Pulmonary artery endothelial cell (primary cell): ENCODE measurements at regions not wholly inside any gene's neighbourhood (a gene's known extent, or its start where the extent isn't known, plus 50 kb on each side); places are given as distances from the start of the nearest gene placed in this dataset.

Experiments
- DNase-seq: peaks from one replicate; pipeline ENCODE4 v3.0.0-alpha.2; 2011; ENCODE audit warnings: low read depth, low spot score

DNA sequence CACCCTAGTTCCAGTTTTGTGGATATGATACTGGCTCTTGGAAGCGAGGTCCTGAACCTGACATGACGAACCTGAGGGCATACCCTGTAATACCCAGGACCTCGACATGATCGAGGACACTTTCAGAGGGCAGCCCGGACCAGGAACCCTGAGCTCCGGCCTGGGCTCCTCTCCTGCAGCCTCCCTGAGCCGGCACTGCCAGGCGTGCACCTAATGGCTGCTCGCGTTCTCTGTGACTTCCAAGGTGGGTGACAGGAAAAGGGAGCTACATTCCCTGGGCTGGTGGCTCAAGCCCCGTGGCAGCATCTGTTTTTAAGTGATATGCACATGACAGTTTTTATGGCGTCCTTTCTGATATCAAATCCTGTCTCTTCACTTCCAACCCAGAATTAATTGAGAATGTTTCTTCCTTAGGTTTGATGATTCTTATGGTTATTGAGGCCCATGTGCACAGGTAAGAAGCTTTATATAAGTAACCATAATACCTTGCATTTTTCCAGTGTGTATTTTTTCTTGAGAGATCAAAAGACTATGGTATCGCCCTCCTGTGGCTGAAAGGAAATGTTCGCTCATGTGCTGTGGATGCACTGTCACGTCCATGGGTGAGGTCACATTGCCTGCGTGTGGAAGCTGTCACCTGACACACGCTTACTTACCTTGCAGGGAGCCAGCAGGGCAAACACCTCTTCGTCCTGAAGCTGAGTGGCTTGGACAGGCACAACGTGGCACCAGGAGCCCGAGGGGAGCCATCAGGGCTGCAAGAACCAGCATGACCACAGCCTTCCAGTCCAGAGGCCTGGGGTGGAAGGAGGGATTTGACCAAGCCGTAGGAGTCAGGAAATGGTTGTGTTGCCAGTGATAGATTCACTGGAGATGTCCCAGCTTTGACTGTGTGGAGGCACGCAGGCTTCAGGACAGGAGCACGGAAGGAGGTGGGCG is 367.4 kb upstream of the MYT1L start:
- DNase-seq: no peak

DNA sequence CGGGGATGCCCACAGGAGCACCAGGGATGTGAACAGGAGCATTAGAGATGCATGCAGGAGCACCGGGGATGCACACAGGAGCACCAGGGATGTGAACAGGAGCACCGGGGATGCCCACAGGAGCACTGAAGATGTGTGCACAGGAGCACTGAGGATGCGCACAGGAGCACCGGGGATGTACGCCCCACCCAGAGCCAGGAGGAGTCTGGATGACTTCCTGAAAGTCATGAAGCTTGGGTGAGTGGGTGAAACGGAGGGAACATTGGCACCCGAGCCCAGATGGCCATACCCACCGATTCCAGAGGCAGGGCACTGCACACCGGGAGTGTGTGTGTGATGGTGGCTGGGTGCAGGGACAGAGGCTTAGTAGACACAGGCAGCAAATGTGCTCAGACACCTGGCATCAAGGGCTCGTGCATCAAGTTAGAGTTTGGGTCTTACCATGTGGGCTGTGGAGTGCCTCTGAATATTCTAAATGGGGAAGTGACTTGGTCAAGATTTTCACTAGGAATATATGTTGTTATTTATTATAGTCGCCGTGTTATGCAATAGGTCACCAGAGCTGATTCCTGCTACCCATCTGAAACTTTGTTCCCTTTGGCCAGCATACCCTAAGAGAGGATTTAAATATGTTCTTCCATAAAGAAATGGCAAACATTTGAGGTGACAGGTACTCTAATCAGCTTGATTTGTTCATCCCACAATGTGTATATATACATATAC is 365.8 kb upstream of the MYT1L start:
- DNase-seq: no peak

- no peak for DNase-seq
Measured at GRCh38 chr2:2696325-2696724, 365.2 kb upstream of the MYT1L start.

GRCh38 chr2:2694746-2695145 is 363.7 kb upstream of the MYT1L start:
- DNase-seq: no peak

GRCh38 chr2:2692599-2693389 is 361.7 kb upstream of the MYT1L start:
- no peak for DNase-seq

- DNase-seq: no peak
Measured at GRCh38 chr2:2691419-2691818, 360.3 kb upstream of the MYT1L start.

DNA sequence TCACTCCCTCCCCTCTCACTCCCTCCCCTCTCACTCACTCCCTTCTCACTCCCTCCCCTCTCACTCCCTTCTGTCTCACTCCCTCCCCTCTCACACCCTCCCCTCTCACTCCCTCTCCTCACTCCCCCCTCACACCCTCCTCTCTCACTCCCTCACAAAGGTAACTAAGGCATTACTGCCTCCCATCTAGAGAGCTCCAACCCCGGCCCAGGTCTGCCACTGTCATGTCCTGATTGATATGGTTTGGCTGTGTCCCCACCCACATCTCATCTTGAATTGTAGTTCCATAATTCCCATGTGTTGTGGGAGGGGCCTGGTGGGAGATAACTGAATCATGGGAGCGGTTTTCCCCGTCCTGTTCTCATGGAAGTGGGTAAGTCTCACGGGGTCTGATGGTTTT is 359.9 kb upstream of the MYT1L start:
- no peak for DNase-seq

- no peak for DNase-seq
Measured at GRCh38 chr2:2689306-2689705, 358.2 kb upstream of the MYT1L start.

DNA sequence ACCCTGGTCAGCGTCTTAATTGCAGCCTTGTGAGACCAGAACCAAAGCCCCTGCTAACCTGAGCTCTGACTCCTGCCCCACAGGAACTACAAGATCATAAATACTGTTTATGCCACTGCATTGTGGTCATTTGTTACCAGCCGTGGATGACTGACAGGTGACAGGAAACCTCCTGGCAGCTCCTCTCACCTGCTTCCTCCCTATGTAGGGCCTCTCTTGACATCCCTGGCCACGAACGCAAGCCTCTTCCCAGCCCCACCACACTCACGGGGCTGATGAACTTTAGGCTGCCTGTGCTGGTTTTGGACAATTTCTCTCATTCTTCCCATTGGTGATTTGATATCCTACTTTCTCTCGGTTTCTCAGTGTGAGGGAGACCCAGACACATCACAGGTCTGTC is 357.2 kb upstream of the MYT1L start:
- no peak for DNase-seq

- no peak for DNase-seq
Measured at GRCh38 chr2:2687745-2688144, 356.7 kb upstream of the MYT1L start.

- no peak for DNase-seq
Measured at GRCh38 chr2:2686222-2686621, 355.1 kb upstream of the MYT1L start.

DNA sequence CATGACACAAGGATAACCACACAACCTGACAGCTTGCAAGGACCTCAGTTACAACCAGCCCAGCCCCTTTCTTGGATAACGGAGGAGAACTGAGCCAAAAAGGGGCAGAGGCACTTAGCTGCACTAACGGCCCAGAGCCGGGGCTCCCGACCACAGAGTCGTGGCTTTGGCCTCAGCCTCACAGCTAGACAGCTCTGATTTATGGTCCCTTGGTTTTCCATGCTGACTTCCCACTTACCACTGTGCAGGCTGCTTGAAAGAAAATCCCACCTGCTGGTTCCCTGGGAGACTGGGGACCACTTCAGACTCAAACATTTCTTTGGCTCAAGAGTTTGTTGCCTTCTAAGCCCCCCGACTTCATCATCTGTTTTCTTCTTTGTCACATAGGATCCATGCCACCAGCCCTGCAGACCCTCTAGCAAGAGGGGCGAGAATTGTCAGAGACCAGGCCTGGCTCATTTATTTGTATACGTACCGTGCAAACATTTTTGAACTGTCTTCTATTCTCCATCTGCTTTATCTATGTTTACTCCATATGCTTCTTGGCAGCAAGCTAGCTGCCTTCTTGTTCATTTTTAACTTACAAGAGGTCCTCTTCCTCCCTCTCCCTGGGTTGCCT is 352.6 kb upstream of the MYT1L start:
- DNase-seq: no peak

- no peak for DNase-seq
Measured at GRCh38 chr2:2682700-2683342, 351.7 kb upstream of the MYT1L start.

- DNase-seq: no peak
Measured at GRCh38 chr2:2681711-2682251, 350.7 kb upstream of the MYT1L start.

GRCh38 chr2:2681085-2681484 is 350.0 kb upstream of the MYT1L start:
- DNase-seq: no peak

DNA sequence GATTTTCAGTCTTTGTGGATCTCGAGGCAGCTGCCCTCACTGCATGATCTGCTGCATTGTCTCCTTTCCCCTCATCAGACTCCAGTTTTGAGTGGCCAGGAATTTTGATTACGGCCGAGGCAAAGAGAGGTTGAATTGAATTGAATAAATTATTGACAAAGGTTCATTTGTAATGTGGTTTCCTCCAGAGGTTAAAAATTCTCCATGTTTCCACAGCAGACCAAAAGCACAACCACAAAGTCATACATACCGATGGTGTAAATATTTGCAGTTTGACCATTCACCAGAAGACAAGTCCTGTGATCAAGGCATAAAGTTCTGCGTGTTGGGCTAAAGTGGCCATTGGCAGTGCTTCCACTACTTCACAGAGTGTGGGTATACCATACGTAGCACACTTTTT is 343.8 kb upstream of the MYT1L start:
- no peak for DNase-seq

GRCh38 chr2:2673406-2673805 is 342.3 kb upstream of the MYT1L start:
- no peak for DNase-seq

- no peak for DNase-seq
Measured at GRCh38 chr2:2672249-2672648, 341.2 kb upstream of the MYT1L start.

DNA sequence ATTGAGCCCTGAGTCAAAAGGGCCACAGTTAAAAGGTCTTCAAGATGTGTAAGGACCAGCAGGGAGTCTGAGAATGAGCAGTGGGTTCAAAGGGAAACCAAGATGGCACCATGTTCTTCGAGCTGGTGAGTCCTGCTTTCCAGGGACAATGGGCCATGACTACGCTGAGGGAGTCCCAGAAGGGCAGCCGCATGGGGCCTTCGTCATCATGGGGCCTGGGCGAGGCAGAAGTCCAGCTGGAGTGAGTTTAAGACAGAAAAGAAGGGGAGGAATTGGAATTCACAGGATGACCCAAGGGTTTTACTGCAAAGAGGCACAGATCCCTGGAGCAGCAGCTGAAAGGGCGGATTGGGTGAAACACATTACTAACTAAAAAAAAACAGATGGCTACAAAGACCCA is 340.8 kb upstream of the MYT1L start:
- no peak for DNase-seq

GRCh38 chr2:2669316-2669715 is 338.2 kb upstream of the MYT1L start:
- DNase-seq: no peak
